Cardiac muscle cell (in vitro differentiated cells and primary cell): ENCODE measurements at regions not wholly inside any gene's neighbourhood (a gene's known extent, or its start where the extent isn't known, plus 50 kb on each side); places are given as distances from the start of the nearest gene placed in this dataset.
"Not testable (repeated sequence)": the region's sequence is repeated elsewhere in the genome, so short reads cannot be mapped to it uniquely, and the experiment has no call there.

Experiments
- DNase-seq, 2 donors: peaks; one replicate each; pipeline versions ENCODE4 v3.0.0 to v3.0.0-alpha.2; 2010 to 2017; ENCODE audit warnings: low read depth in 1 of 2, low spot score in 1 of 2
- H3K27ac ChIP-seq: fragments of 200-600 bp; sonication (generic); 2 replicates; pipeline ENCODE4 v1.5.1; 2016
- H3K27me3 ChIP-seq: fragments of 200-600 bp; sonication (generic); 2 replicates; pipeline ENCODE4 v1.6.0; 2016; ENCODE audit warnings: control low read depth
- H3K36me3 ChIP-seq: fragments of 200-600 bp; sonication (generic); 2 replicates; pipeline ENCODE4 v1.5.1; 2016; ENCODE audit warnings: control low read depth
- H3K4me1 ChIP-seq: fragments of 200-600 bp; sonication (generic); 2 replicates; pipeline ENCODE4 v1.8.1; 2017; ENCODE audit warnings: low read depth, mild to moderate bottlenecking, mixed run types
- H3K4me3 ChIP-seq: fragments of 200-600 bp; sonication (generic); 2 replicates; pipeline ENCODE4 v1.5.1; 2016; ENCODE audit warnings: mild to moderate bottlenecking
- H3K9me3 ChIP-seq: fragments of 200-600 bp; sonication (generic); 2 replicates; pipeline ENCODE4 v1.5.1; 2017; ENCODE audit warnings: low read depth, mild to moderate bottlenecking, control low read depth
- TF ChIP-seq, protein P1 (sequence below): IDR thresholded peaks from 2 replicates; pipeline ENCODE4 v1.5.1; 2012; ENCODE audit warnings: low read depth, mild to moderate bottlenecking, low read length

- no peaks in the 10 kb centered on the region for H3K36me3 ChIP-seq
- no peaks in the 10 kb centered on the region for H3K9me3 ChIP-seq
- DNase-seq: no peak
- no peaks in the 10 kb centered on the region for H3K27me3 ChIP-seq
- TF ChIP-seq, protein P1, sequence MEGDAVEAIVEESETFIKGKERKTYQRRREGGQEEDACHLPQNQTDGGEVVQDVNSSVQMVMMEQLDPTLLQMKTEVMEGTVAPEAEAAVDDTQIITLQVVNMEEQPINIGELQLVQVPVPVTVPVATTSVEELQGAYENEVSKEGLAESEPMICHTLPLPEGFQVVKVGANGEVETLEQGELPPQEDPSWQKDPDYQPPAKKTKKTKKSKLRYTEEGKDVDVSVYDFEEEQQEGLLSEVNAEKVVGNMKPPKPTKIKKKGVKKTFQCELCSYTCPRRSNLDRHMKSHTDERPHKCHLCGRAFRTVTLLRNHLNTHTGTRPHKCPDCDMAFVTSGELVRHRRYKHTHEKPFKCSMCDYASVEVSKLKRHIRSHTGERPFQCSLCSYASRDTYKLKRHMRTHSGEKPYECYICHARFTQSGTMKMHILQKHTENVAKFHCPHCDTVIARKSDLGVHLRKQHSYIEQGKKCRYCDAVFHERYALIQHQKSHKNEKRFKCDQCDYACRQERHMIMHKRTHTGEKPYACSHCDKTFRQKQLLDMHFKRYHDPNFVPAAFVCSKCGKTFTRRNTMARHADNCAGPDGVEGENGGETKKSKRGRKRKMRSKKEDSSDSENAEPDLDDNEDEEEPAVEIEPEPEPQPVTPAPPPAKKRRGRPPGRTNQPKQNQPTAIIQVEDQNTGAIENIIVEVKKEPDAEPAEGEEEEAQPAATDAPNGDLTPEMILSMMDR: no peak
- H3K4me3 ChIP-seq: no peak overlapping the region
- no peak overlapping the region for H3K27ac ChIP-seq
- no peaks in the 10 kb centered on the region for H3K4me1 ChIP-seq
Measured at GRCh38 chr11:60615497-60615896, 83.9 kb upstream of the MS4A8 start.

DNA sequence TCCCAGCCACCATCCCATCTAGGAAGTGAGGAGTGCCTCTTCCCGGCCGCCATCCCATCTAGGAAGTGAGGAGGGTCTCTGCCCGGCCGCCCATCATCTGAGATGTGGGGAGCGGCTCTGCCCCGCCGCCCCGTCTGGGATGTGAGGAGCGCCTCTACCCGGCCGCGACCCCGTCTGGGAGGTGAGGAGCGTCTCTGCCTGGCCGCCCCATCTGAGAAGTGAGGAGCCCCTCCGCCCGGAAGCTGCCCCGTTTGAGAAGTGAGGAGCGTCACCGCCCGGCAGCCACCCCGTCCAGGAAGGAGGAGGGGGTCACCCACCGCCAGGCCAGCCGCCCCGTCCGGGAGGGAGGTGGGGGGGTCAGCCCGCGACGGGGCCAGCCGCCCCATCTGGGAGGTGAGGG is 77.5 kb upstream of the MS4A8 start:
- not testable (repeated sequence) for H3K27ac ChIP-seq

DNA sequence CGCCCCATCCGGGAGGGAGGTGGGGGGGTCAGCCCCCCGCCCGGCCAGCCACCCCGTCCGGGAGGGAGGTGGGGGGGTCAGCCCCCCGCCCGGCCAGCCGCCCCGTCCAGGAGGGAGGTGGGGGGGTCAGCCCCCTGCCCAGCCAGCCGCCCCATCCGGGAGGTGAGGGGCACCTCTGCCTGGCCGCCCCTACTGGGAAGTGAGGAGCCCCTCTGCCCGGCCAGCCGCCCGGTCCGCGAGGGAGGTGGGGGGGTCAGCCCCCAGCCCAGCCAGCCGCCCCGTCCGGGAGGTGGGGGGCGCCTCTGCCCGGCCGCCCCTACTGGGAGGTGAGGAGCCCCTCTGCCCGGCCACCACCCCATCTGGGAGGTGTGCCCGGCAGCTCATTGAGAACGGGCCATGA is 76.6 kb upstream of the MS4A8 start:
- not testable (repeated sequence) for H3K9me3 ChIP-seq, H3K27ac ChIP-seq, DNase-seq, H3K4me3 ChIP-seq, H3K27me3 ChIP-seq, H3K4me1 ChIP-seq, H3K36me3 ChIP-seq

More for the DNA sequence above, 77.5 kb upstream of the MS4A8 start:
- not testable (repeated sequence) for H3K9me3 ChIP-seq, H3K36me3 ChIP-seq, H3K4me1 ChIP-seq, H3K27me3 ChIP-seq, DNase-seq, H3K4me3 ChIP-seq

- H3K36me3 ChIP-seq: no peaks in the 10 kb centered on the region
Measured at GRCh38 chr11:60625262-60625661, 74.2 kb upstream of the MS4A8 start.

DNA sequence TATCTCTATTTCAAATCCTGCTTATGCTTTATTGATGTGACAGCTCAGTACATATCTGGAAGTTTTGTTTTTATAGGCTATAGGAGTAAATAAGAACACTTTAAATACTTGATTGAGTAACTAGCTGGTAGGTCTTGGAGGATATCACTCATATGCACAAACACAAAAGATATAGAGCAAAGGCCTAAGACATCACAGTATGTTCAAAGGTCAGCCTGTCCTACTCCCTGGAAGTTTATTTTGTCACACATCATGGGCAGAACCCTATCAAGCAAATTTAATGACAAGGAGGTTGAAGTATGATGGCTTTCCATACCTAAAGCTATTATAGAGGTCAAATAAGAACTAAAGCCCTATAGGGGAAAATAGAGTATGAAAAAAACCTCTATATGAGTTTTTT is 70.0 kb upstream of the MS4A8 start:
- H3K27ac ChIP-seq: no peak overlapping the region
- H3K9me3 ChIP-seq: no peaks in the 10 kb centered on the region
- H3K4me3 ChIP-seq: no peak overlapping the region
- H3K4me1 ChIP-seq: no peaks in the 10 kb centered on the region
- TF ChIP-seq, protein P1: no peak
- no peaks in the 10 kb centered on the region for H3K27me3 ChIP-seq
- H3K36me3 ChIP-seq: no peaks in the 10 kb centered on the region
- DNase-seq: no peak

More at GRCh38 chr11:60625262-60625661, 74.2 kb upstream of the MS4A8 start:
- no peak overlapping the region for H3K27ac ChIP-seq
- H3K4me3 ChIP-seq: no peak overlapping the region
- peak; percentile 30 to 39 for DNase-seq
- no peaks in the 10 kb centered on the region for H3K4me1 ChIP-seq
- no peaks in the 10 kb centered on the region for H3K9me3 ChIP-seq
- no peaks in the 10 kb centered on the region for H3K27me3 ChIP-seq
- TF ChIP-seq, protein P1: peak; percentile 14

GRCh38 chr11:60631944-60632343 is 67.5 kb upstream of the MS4A8 start:
- no peak for DNase-seq

DNA sequence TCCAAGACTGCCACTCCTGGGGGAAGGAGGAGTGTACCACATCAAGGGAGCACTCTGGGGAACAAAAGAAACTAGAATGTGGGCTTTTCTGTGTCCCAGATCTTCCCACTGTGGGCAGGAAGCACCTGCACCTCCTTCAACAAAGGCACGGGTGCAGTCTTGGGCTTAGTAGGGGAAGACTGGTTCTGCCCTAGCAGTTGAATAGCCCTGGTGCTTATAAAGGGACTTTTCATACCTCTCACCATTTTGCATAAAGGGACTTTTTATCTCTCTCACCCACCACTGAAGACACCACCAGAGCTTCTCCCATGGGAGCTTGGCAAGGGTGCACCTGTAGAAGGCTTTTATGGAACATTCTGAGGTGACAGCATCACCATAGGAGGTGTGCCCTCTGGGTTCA is 65.8 kb upstream of the MS4A8 start:
- Histone ChIP-seq H3K27me3 (no peaks in the 10 kb centered on the region), H3K9me3 (no peaks in the 10 kb centered on the region), H3K4me3 (no peak overlapping the region), H3K4me1 (no peaks in the 10 kb centered on the region), H3K27ac (no peak overlapping the region), H3K36me3 (no peaks in the 10 kb centered on the region)
- TF ChIP-seq, protein P1: no peak
- DNase-seq: no peak

More at GRCh38 chr11:60631944-60632343, 67.5 kb upstream of the MS4A8 start:
- H3K4me1 ChIP-seq: no peaks in the 10 kb centered on the region
- H3K27me3 ChIP-seq: no peaks in the 10 kb centered on the region
- H3K4me3 ChIP-seq: no peak overlapping the region
- no peak overlapping the region for H3K27ac ChIP-seq
- no peaks in the 10 kb centered on the region for H3K36me3 ChIP-seq
- H3K9me3 ChIP-seq: no peaks in the 10 kb centered on the region
- TF ChIP-seq, protein P1: no peak
